Duodenal mucosa (tissue), 2 donors: ENCODE measurements at regions not wholly inside any gene's neighbourhood (a gene's known extent, or its start where the extent isn't known, plus 50 kb on each side); places are given as distances from the start of the nearest gene placed in this dataset.

Experiments used
- H3K27ac ChIP-seq: one replicate; pipeline ENCODE4 v1.7.0; 2013; ENCODE audit warnings: low read depth, low read length
- H3K27me3 ChIP-seq, 2 donors: one replicate each; pipeline ENCODE4 v1.7.0; 2013; ENCODE audit warnings: low read length in 2 of 2, control low read depth in 1 of 2; ENCODE audit not compliant: insufficient read depth in 2 of 2, control insufficient read depth in 1 of 2
- H3K36me3 ChIP-seq, 2 donors: one replicate each; pipeline ENCODE4 v1.7.0; 2013; ENCODE audit warnings: low read length in 2 of 2, control low read depth in 1 of 2; ENCODE audit not compliant: insufficient read depth in 2 of 2, control insufficient read depth in 1 of 2
- H3K4me1 ChIP-seq, 2 donors: one replicate each; pipeline ENCODE4 v1.7.0; 2013; ENCODE audit warnings: low read length in 2 of 2, control low read depth in 1 of 2; ENCODE audit not compliant: insufficient read depth in 2 of 2, control insufficient read depth in 1 of 2
- H3K4me3 ChIP-seq, 2 donors: one replicate each; pipeline ENCODE4 v1.7.0; 2013; ENCODE audit warnings: low read length in 2 of 2, low read depth in 1 of 2
- H3K9ac ChIP-seq, 2 donors: one replicate each; pipeline ENCODE4 v1.7.0; 2013; ENCODE audit warnings: low read length in 2 of 2, low read depth in 1 of 2
- H3K9me3 ChIP-seq, 2 donors: one replicate each; pipeline ENCODE4 v1.7.0; 2013; ENCODE audit warnings: low read length in 2 of 2, control low read depth in 1 of 2; ENCODE audit not compliant: control insufficient read depth in 1 of 2

DNA sequence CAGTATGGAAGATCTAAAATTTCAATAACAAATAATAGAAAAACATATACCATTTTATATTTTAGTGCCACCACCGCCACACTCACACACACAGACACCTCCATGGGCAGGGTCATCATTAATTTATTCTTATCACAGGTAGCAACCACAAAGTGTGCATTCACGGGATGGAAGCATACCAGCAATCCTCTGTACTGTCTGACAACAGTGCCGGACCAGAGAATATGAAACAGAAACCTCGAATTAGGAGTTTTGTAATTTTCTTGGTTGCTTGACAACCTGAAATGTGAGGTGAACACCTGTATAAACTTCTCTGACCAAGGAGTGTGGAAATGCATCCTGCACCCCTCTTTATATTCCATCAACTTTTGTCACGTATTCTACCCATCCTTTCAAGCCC lies 213.9 kb upstream of the KCNIP4 start:
- H3K9me3 ChIP-seq, result peaks cover 0 to 6% of the 10 kb centered on the region in 2 donors
- no peaks in the 10 kb centered on the region for H3K4me1 ChIP-seq
- H3K27me3 ChIP-seq, result no peaks in the 10 kb centered on the region
- H3K36me3 ChIP-seq, result no peaks in the 10 kb centered on the region
- H3K4me3 ChIP-seq, result no peak overlapping the region
- no peak overlapping the region for H3K9ac ChIP-seq
- H3K27ac ChIP-seq, result no peak overlapping the region

DNA sequence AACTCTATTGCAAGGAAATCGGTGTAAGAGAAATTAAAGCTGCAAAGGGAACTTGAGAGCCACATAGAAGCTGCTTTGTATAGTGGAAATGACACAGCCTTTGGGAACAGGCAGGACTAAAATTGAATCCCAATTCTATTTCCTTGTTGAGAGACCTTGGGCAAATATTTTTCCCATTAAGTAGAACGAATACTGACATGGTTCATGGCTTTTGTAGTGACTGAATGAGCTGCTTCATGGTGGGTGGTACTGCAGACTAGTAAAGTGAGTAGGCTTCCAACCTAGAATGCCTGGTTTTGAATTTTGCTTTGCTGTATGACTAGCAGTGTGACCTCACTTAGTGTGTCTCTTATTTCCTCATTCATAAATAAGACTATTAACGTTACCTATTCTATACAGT lies 182.2 kb upstream of the KCNIP4 start:
- no peaks in the 10 kb centered on the region for H3K27me3 ChIP-seq
- no peaks in the 10 kb centered on the region for H3K9me3 ChIP-seq
- H3K36me3 ChIP-seq, result no peaks in the 10 kb centered on the region
- no peak overlapping the region for H3K9ac ChIP-seq
- H3K4me3 ChIP-seq, result no peak overlapping the region
- no peaks in the 10 kb centered on the region for H3K4me1 ChIP-seq
- no peak overlapping the region for H3K27ac ChIP-seq

DNA sequence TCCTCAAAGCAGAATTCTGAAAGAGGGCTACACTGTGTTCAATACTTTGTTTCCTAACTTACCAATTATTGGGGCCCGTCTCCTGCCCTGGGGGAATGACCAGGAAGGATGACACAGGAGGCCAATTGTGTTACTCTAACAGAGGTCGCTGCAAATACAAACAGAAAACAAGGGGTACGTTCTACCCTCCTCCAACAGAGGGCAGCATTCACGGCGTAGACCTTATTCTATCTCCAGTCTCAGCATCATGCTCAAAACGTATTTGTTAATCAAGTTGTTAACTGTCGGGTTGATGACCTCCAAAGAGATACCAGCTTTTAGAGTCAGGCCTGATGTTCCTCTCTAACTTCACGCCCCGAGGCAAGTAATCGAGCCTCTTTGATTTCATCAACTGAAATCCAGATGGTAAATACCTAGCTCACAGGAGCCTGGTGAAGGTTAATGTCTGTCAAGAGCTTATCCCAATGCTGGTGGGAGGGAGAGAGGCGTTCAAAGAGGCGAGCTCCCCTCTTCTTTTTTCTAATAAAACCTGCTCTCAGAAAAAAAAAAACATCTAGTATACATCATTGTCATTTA lies 181.0 kb upstream of the KCNIP4 start:
- no peaks in the 10 kb centered on the region for H3K4me1 ChIP-seq
- H3K9ac ChIP-seq, result no peak overlapping the region
- H3K9me3 ChIP-seq, result no peaks in the 10 kb centered on the region
- no peak overlapping the region for H3K27ac ChIP-seq
- H3K4me3 ChIP-seq, result no peak overlapping the region
- no peaks in the 10 kb centered on the region for H3K36me3 ChIP-seq
- no peaks in the 10 kb centered on the region for H3K27me3 ChIP-seq

DNA sequence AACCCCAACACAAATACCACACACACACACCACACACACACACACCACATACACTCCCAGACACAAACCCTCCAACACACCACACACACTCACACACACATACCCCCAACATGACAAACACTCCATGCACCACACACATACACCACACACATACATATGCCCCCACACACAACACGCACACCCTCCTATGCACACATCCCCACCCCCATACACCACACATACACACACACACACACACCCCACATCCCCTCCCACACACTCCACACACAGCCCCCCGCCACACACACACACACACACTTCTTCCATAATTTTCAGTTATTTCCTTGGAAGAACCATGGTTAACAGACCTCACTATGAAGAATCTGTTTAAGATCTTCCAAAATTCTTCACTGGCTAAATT lies 173.5 kb upstream of the KCNIP4 start:
- H3K9ac ChIP-seq, result no peak overlapping the region
- no peak overlapping the region for H3K4me3 ChIP-seq
- no peaks in the 10 kb centered on the region for H3K4me1 ChIP-seq
- no peak overlapping the region for H3K27ac ChIP-seq
- H3K27me3 ChIP-seq, result no peaks in the 10 kb centered on the region
- no peaks in the 10 kb centered on the region for H3K36me3 ChIP-seq
- peaks cover 0 to 6% of the 10 kb centered on the region in 2 donors for H3K9me3 ChIP-seq

DNA sequence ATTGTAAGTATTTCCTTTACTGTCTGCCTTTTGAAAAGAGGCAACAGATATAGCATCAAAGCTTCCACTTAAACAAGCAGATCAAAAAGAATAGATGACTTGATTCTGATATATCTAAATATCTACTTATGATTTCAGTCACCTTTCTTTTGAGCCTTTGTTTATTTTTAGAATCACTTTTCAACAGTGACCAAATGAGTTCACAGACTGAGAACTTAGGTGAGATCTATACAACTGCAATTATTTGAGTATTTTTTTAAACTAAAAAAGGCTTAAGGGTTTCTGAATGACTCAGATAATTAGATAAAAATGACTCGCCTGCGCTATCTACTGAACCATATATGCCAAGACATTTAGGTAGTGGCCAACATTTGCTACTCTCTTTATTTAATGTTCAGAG lies 166.7 kb upstream of the KCNIP4 start:
- no peak overlapping the region for H3K27ac ChIP-seq
- no peaks in the 10 kb centered on the region for H3K4me1 ChIP-seq
- H3K36me3 ChIP-seq, result no peaks in the 10 kb centered on the region
- no peak overlapping the region for H3K4me3 ChIP-seq
- H3K9ac ChIP-seq, result no peak overlapping the region
- H3K27me3 ChIP-seq, result no peaks in the 10 kb centered on the region
- H3K9me3 ChIP-seq, result no peaks in the 10 kb centered on the region

DNA sequence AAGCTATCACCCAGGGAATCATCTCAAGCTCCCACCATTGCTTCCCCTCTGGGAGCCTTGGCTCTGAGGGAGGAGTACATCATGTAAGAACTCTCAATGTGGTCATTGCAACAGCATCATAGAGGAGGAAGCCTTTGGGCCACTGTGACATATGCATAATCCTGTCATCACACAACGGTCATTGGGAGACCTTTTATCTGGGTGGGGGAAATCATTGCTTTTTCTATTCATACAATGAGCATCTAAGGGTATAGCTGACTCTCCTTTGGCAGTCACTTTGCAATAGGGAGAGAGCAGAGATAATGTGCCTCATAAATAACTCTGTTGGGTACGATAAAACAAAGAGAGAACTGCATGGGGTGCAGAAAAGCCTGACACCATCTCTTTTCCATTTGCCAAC lies 155.2 kb upstream of the KCNIP4 start:
- H3K9me3 ChIP-seq, result no peaks in the 10 kb centered on the region
- H3K4me3 ChIP-seq, result no peak overlapping the region
- no peak overlapping the region for H3K9ac ChIP-seq
- H3K27ac ChIP-seq, result no peak overlapping the region
- H3K36me3 ChIP-seq, result no peaks in the 10 kb centered on the region
- no peaks in the 10 kb centered on the region for H3K4me1 ChIP-seq
- H3K27me3 ChIP-seq, result no peaks in the 10 kb centered on the region

DNA sequence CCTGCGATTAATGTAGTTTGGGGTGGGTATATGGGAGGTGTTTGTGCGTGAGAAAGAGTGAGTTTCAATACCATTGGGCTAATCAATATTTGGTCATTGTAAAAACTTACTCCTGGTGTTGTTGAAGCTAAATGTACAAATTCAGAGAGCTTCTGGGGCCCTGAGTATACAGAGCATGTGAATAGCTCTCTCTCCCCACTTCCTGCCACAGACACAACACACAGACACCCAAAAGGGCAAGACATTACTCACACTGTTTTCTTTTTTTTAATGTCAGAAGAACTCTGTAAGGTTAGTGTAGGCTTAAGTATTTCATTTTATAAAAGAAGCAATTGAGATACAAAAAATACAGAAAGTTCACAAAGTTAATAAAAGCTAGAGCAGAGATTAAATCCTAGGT lies 151.3 kb upstream of the KCNIP4 start:
- H3K9ac ChIP-seq, result no peak overlapping the region
- H3K4me3 ChIP-seq, result no peak overlapping the region
- H3K27ac ChIP-seq, result no peak overlapping the region
- no peaks in the 10 kb centered on the region for H3K9me3 ChIP-seq
- H3K36me3 ChIP-seq, result no peaks in the 10 kb centered on the region
- H3K27me3 ChIP-seq, result no peaks in the 10 kb centered on the region
- no peaks in the 10 kb centered on the region for H3K4me1 ChIP-seq

DNA sequence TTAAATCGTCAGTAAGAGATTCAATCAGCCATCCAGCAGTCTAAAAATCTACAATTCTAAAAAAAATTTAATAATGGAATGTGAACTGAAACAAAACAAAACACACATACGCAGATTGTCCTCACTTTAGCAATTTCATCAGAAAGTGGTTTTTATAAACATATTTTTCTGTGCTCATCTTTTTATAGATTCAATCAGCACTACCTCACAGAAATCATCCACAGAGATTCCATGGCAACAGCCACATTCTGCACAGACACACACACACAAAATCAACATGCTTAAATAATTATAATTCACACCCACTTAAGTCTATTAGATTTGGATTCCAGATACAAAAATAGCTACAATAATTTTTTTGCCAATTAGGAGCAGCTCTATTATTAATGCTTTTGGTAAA lies 149.0 kb upstream of the KCNIP4 start:
- no peaks in the 10 kb centered on the region for H3K9me3 ChIP-seq
- no peaks in the 10 kb centered on the region for H3K4me1 ChIP-seq
- no peak overlapping the region for H3K4me3 ChIP-seq
- no peaks in the 10 kb centered on the region for H3K36me3 ChIP-seq
- H3K9ac ChIP-seq, result no peak overlapping the region
- no peaks in the 10 kb centered on the region for H3K27me3 ChIP-seq
- no peak overlapping the region for H3K27ac ChIP-seq

DNA sequence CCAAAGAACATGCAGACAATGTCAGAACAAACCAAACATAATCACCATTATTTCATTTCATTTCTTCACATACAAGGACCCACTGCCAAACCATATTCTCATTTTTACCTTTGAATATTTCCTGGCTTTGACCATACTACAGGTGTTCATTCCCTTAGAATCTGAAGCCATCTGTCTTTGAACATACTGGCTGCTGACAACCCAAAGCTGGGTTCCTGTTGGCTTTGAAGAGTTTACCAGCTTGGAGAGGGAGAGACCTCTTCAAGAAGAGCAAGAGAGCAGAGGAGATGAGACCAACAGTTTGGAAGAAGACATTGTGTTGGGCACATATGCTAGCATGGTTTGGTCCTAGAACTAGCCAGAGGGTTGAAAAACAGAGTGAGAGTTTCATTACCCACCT lies 145.6 kb upstream of the KCNIP4 start:
- Histone ChIP-seq H3K4me3 (no peak overlapping the region), H3K27me3 (no peaks in the 10 kb centered on the region), H3K27ac (no peak overlapping the region), H3K9ac (no peak overlapping the region), H3K9me3 (no peaks in the 10 kb centered on the region), H3K4me1 (no peaks in the 10 kb centered on the region), H3K36me3 (no peaks in the 10 kb centered on the region)

DNA sequence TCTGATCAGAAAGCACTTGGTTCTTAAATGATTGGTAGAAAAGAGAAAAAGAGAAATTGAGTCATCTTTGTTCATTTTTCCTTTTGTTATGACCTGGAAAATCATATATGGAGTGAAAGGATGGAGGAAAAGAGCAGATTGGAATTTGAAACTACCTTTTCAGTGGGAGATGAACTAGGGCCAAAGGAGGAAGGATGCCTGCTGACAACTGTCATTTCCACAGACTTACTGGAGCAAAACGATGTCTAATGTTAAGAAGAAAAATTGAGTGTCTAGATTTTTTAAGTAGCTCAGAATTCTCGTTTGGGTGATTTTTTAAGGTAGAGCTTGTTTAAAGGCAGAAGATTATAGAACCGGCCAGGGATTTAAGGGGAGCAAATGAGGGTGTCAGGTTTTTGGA lies 144.6 kb upstream of the KCNIP4 start:
- Histone ChIP-seq H3K9ac (no peak overlapping the region), H3K9me3 (no peaks in the 10 kb centered on the region), H3K27me3 (no peaks in the 10 kb centered on the region), H3K4me3 (no peak overlapping the region), H3K36me3 (no peaks in the 10 kb centered on the region), H3K4me1 (no peaks in the 10 kb centered on the region), H3K27ac (no peak overlapping the region)

DNA sequence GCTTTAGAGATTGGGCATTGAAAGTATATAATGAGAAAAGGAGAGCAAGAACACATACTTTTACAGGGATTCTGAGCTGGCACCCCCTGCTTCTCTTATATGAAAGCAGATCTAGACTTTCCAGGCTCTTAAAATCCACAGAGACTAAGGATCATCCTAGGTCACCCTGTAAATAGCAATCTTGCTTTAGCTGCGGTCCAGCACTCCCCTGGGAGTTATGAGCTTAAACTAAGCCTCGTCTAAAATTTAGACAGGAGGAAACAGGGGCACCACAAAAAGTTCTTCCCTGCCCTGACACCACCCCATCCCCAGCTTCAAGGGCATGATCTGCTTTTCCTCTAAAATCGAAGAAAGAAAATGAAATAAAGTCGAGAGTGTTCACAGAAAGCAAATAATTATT lies 143.3 kb upstream of the KCNIP4 start:
- no peaks in the 10 kb centered on the region for H3K27me3 ChIP-seq
- H3K4me3 ChIP-seq, result no peak overlapping the region
- H3K4me1 ChIP-seq, result no peaks in the 10 kb centered on the region
- no peak overlapping the region for H3K9ac ChIP-seq
- peaks cover 0 to 2% of the 10 kb centered on the region in 2 donors for H3K9me3 ChIP-seq
- no peaks in the 10 kb centered on the region for H3K36me3 ChIP-seq
- no peak overlapping the region for H3K27ac ChIP-seq
